DOHH2 (cell line): ENCODE measurements at regions not wholly inside any gene's neighbourhood (a gene's known extent, or its start where the extent isn't known, plus 50 kb on each side); places are given as distances from the start of the nearest gene placed in this dataset.
"Not testable (repeated sequence)": the region's sequence is repeated elsewhere in the genome, so short reads cannot be mapped to it uniquely, and the experiment has no call there.

Experiments
- H3F3A ChIP-seq: fragments of 200-600 bp; sonication (generic), shearing (Covaris generic); 2 replicates; pipeline ENCODE4 v1.6.0; 2016; ENCODE audit warnings: antibody characterized with exemption, mild to moderate bottlenecking; ENCODE audit not compliant: control insufficient read depth, insufficient read depth
- H3K27ac ChIP-seq: fragments of 200-600 bp; sonication (generic); 2 replicates; pipeline ENCODE4 v1.5.1; 2014; ENCODE audit warnings: low read depth, mild to moderate bottlenecking, low read length, moderate library complexity
- H3K27me3 ChIP-seq: fragments of 200-600 bp; sonication (generic); 2 replicates; pipeline ENCODE4 v1.6.1; 2014; ENCODE audit warnings: mild to moderate bottlenecking, low read length, mixed read lengths; ENCODE audit not compliant: control insufficient read depth
- H3K36me3 ChIP-seq: fragments of 200-600 bp; sonication (generic); 2 replicates; pipeline ENCODE4 v1.6.1; 2014; ENCODE audit warnings: mild to moderate bottlenecking, low read length, moderate library complexity, mixed read lengths; ENCODE audit not compliant: control insufficient read depth
- H3K4me1 ChIP-seq: fragments of 200-600 bp; sonication (generic); 2 replicates; pipeline ENCODE4 v1.6.1; 2014; ENCODE audit warnings: mild to moderate bottlenecking, low read length, mixed read lengths; ENCODE audit not compliant: control insufficient read depth
- H3K4me2 ChIP-seq: fragments of 200-600 bp; sonication (generic); 2 replicates; pipeline ENCODE4 v1.6.0; 2014; ENCODE audit warnings: mild to moderate bottlenecking, low read length, moderate library complexity
- H3K4me3 ChIP-seq: fragments of 200-600 bp; sonication (generic); 2 replicates; pipeline ENCODE4 v1.5.1; 2014; ENCODE audit warnings: mild to moderate bottlenecking, low read length, mixed read lengths
- H3K79me2 ChIP-seq: fragments of 200-600 bp; sonication (generic); 2 replicates; pipeline ENCODE4 v1.6.1; 2014; ENCODE audit warnings: mild to moderate bottlenecking, low read length, mixed read lengths; ENCODE audit not compliant: control insufficient read depth
- H3K9me2 ChIP-seq: fragments of 200-600 bp; sonication (generic); replicated peaks from 2 replicates; pipeline ENCODE4 v1.6.1; 2014; ENCODE audit warnings: mild to moderate bottlenecking, low read length, mixed read lengths; ENCODE audit not compliant: control insufficient read depth
- H3K9me3 ChIP-seq: fragments of 200-600 bp; sonication (generic); 2 replicates; pipeline ENCODE4 v1.6.1; 2014; ENCODE audit warnings: antibody characterized with exemption, low read length, mixed read lengths; ENCODE audit not compliant: control insufficient read depth, insufficient read depth
- H4K20me1 ChIP-seq: fragments of 200-600 bp; sonication (generic); 2 replicates; pipeline ENCODE4 v1.6.0; 2014; ENCODE audit warnings: low read depth, mild to moderate bottlenecking, antibody characterized with exemption, low read length, moderate library complexity; ENCODE audit not compliant: control insufficient read depth, insufficient read depth
- EZH2phosphoT487 ChIP-seq: fragments of 200-600 bp; sonication (generic); IDR thresholded peaks from 2 replicates; pipeline ENCODE4 v1.6.1; 2017; ENCODE audit warnings: borderline replicate concordance, mild to moderate bottlenecking, antibody characterized with exemption, low read length, moderate library complexity, mixed read lengths
- TF ChIP-seq, protein P1 (sequence below): fragments of 200-600 bp; sonication (generic); IDR thresholded peaks from one replicate; pipeline ENCODE4 v1.5.1; 2014; ENCODE audit warnings: antibody characterized with exemption, mild to moderate bottlenecking, low read depth, low read length; ENCODE audit not compliant: poor library complexity, severe bottlenecking

DNA sequence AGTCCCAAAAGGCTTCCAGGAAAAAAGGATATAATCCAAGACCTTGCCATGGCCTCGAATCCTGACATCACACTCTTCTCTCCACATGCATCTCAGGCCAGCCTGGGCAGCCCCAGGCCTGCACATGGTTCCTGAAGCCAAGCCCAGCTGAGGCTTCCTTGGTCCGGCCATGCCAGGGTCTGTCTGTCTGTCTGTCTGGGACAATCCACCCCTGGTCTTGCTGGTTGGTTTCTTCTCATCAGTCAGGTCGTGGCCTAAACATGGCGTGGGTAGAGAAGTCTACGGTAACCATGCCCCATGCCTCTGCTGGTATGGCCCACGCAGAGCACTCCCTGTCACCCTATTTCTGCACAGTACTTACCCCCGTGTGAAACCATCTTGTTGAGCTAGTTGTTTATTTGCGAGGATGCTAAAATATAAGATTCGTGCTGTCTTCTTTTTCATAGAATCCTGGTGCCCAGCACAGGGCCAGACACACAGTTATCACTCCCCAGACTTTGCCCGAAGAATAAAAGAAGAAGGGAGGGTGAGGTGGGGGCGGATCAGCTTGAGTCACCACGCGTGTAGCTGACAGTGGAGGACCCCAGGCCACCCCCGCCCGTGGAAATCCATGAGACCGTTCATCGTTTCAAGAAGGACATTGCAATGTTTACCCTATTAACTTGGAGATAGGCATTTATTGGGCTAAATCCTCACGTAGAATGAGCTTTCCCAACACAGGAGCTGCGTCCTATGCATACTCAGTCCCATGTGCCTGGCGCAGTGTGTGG lies 107.2 kb downstream of the RNASET2 start:
- TF ChIP-seq EZH2phosphoT487, result no peak
- TF ChIP-seq, protein P1, sequence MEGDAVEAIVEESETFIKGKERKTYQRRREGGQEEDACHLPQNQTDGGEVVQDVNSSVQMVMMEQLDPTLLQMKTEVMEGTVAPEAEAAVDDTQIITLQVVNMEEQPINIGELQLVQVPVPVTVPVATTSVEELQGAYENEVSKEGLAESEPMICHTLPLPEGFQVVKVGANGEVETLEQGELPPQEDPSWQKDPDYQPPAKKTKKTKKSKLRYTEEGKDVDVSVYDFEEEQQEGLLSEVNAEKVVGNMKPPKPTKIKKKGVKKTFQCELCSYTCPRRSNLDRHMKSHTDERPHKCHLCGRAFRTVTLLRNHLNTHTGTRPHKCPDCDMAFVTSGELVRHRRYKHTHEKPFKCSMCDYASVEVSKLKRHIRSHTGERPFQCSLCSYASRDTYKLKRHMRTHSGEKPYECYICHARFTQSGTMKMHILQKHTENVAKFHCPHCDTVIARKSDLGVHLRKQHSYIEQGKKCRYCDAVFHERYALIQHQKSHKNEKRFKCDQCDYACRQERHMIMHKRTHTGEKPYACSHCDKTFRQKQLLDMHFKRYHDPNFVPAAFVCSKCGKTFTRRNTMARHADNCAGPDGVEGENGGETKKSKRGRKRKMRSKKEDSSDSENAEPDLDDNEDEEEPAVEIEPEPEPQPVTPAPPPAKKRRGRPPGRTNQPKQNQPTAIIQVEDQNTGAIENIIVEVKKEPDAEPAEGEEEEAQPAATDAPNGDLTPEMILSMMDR, result no peak
- H3K4me3 ChIP-seq, result no peak overlapping the region
- no peak overlapping the region for H3K27ac ChIP-seq
- H3K79me2 ChIP-seq, result no peaks in the 10 kb centered on the region
- no peaks in the 10 kb centered on the region for H3F3A ChIP-seq
- H3K36me3 ChIP-seq, result no peaks in the 10 kb centered on the region
- peaks cover 8% of the 10 kb centered on the region for H3K4me1 ChIP-seq
- H3K9me2 ChIP-seq, result no peaks in the 10 kb centered on the region
- no peaks in the 10 kb centered on the region for H4K20me1 ChIP-seq
- no peak overlapping the region for H3K4me2 ChIP-seq
- H3K27me3 ChIP-seq, result peaks cover 9% of the 10 kb centered on the region
- H3K9me3 ChIP-seq, result no peaks in the 10 kb centered on the region

DNA sequence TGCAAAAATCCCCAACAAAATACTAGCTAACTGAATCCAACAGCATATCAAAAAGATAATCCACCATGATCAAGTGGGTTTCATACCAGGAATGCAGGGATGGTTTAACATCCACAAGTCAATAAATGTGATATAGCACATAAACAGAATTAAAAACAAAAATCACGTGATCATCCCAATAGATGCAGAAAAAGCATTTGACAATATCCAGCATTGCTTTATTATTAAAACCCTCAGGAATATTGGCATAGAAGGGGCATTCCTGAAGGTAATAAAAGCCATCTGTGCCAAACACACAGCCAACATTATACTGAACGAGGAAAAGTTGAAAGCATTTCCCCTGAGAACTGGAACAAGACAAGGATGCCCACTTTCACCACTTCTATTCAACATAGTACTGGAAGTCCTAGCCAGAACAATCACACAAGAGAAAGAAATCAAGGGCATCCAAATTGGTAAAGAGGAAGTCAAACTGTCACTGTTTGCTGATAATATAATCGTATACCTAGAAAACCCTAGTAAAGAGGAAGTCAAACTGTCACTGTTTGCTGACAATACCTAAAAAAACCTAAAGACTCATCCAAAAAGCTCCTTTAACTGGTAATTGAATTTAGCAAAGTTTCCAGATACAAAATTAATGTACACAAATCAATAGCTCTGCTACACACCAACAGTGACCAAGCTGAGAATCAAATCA lies 109.8 kb downstream of the RNASET2 start:
- H3K9me2 ChIP-seq, H3K9me3 ChIP-seq, H3F3A ChIP-seq, H3K36me3 ChIP-seq, H3K27ac ChIP-seq, H3K4me2 ChIP-seq, H3K4me1 ChIP-seq, H4K20me1 ChIP-seq, H3K79me2 ChIP-seq, H3K4me3 ChIP-seq: not testable (repeated sequence)
- peaks cover 14% of the 10 kb centered on the region for H3K27me3 ChIP-seq

DNA sequence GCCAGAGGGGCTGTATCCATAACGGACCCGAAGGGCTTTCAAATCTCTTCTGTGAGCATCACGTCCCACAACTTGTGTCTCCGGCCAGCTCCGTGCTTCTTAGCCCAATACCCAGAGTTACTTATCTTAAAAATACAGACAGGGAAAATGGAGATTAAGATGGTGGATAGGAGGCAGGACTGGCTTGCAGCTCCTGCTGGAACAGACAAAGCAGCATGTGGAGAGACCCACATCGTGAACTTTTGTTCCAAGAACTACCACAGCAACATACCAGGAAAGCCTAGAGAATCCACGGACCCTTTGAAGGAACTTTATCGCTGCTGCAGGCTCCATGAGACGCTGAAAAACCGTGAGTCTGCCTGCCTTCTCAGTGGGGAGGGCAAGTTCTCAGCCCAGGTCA lies 113.7 kb downstream of the RNASET2 start:
- TF ChIP-seq, protein P1, result no peak
- no peak for TF ChIP-seq EZH2phosphoT487
- Histone ChIP-seq H3K4me1 (no peaks in the 10 kb centered on the region), H3K4me2 (no peak overlapping the region)

DNA sequence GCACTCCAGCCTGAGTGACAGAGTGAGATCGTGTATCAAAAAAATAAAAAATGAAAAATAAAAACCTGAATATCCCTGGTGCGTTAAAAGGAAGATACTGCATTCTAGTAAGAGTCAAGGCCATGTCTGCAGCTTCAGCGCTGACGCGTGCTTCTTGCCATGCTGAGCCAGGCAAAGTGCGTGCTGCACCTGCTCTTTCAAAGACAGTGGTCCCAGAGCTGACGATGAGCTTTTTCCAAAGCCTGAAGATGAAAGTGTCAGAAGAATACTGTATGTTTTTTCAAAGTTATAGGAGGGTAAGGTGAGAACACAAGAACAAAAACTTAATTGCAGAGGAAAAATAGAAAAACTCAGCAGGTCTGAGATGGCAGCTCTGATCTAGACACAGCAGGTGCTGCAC lies 115.1 kb downstream of the RNASET2 start:
- Histone ChIP-seq H3K9me2 (no peaks in the 10 kb centered on the region), H3K4me3 (no peak overlapping the region), H3K27ac (no peak overlapping the region), H3K79me2 (no peaks in the 10 kb centered on the region), H4K20me1 (no peaks in the 10 kb centered on the region), H3K36me3 (no peaks in the 10 kb centered on the region), H3F3A (no peaks in the 10 kb centered on the region), H3K27me3 (peaks cover 11% of the 10 kb centered on the region), H3K9me3 (no peaks in the 10 kb centered on the region), H3K4me1 (no peaks in the 10 kb centered on the region), H3K4me2 (no peak overlapping the region)
- no peak for TF ChIP-seq EZH2phosphoT487
- TF ChIP-seq, protein P1, result no peak

More for the DNA sequence above, 113.7 kb downstream of the RNASET2 start:
- Histone ChIP-seq H3K9me3 (no peaks in the 10 kb centered on the region), H3K36me3 (no peaks in the 10 kb centered on the region), H3K4me3 (no peak overlapping the region), H3F3A (no peaks in the 10 kb centered on the region), H3K9me2 (no peaks in the 10 kb centered on the region), H3K27me3 (peaks cover 14% of the 10 kb centered on the region), H3K79me2 (no peaks in the 10 kb centered on the region), H3K27ac (no peak overlapping the region), H4K20me1 (no peaks in the 10 kb centered on the region)
